A549 (cell line): ENCODE measurements at regions not wholly inside any gene's neighbourhood (a gene's known extent, or its start where the extent isn't known, plus 50 kb on each side); places are given as distances from the start of the nearest gene placed in this dataset.

ENCODE experiments used
- ATAC-seq, 2 experiments: fragments of 200-7000 bp in 1 of 2; fragments of >200 bp in 1 of 2; cut with Nextera tagmentation in 1 of 2; cut with Tn5 transposase in 1 of 2; 3 replicates each; pipeline versions ENCODE4 v1.8.0 to v1.9.1; 2018 to 2020; ENCODE audit warnings: mild to moderate bottlenecking in 1 of 2, moderate library complexity in 1 of 2
- CTCF ChIA-PET: fragments of 300-600 bp; sonication (Branson Sonifier 250); formaldehyde crosslinking; extraction: SDS; loops from one replicate; lab custom pipeline; 2021; ENCODE audit warnings: antibody characterized with exemption, inconsistent platforms; lab: Yijun Ruan, JAX
- POLR2A ChIA-PET: fragments of 350-600 bp; formaldehyde crosslinking; extraction: SDS; loops from one replicate; lab custom pipeline; 2021; ENCODE audit warnings: antibody characterized with exemption, inconsistent platforms; lab: Yijun Ruan, JAX
- DNase-seq, 2 experiments: peaks; one replicate each; pipeline versions ENCODE4 v3.0.0 to v3.0.0-alpha.2; 2011 to 2016; ENCODE audit warnings: low read depth in 1 of 2, low spot score in 1 of 2
- FAIRE-seq: peaks from 2 replicates; lab custom pipeline; 2011; peaks lifted over from hg19 to GRCh38; lab: Jason Lieb, UNC
- H3K27ac ChIP-seq, 2 experiments: fragments of >200 bp; sonication (Bioruptor Twin); formaldehyde crosslinking; 3 replicates each; pipeline ENCODE4 v1.5.1; 2016 to 2017
- H3K4me1 ChIP-seq: fragments of >200 bp; sonication (Bioruptor Twin); formaldehyde crosslinking; 3 replicates; pipeline ENCODE4 v1.6.1; 2016
- H3K4me2 ChIP-seq: fragments of >200 bp; sonication (Bioruptor Twin); formaldehyde crosslinking; 3 replicates; pipeline ENCODE4 v1.6.1; 2016
- H3K4me3 ChIP-seq: fragments of >200 bp; sonication (Bioruptor Twin); formaldehyde crosslinking; 3 replicates; pipeline ENCODE4 v1.5.1; 2016
- H3K9me3 ChIP-seq: fragments of >200 bp; sonication (Bioruptor Twin); formaldehyde crosslinking; 3 replicates; pipeline ENCODE4 v1.6.1; 2016
- CHD2 ChIP-seq: fragments of 150-350 bp; IDR thresholded peaks from 2 replicates; pipeline ENCODE4 v1.6.1; 2014; ENCODE audit warnings: low read length; ENCODE audit not compliant: partially characterized antibody
- CHD4 ChIP-seq: fragments of 200-600 bp; sonication (generic); IDR thresholded peaks from 2 replicates; pipeline ENCODE4 v1.6.1; 2016; ENCODE audit warnings: antibody characterized with exemption, mild to moderate bottlenecking, borderline replicate concordance
- EHF ChIP-seq: fragments of 250-450 bp; sonication (Bioruptor Pico); IDR thresholded peaks from 2 replicates; pipeline ENCODE4 v1.5.0; 2020; ENCODE audit warnings: mild to moderate bottlenecking
- FOSB ChIP-seq: fragments of 250-450 bp; sonication (Bioruptor Pico); IDR thresholded peaks from 2 replicates; pipeline ENCODE4 v1.5.0; 2020; ENCODE audit warnings: mild to moderate bottlenecking, moderate library complexity
- FOXS1 ChIP-seq: fragments of 250-450 bp; sonication (Bioruptor Pico); IDR thresholded peaks from 2 replicates; pipeline ENCODE4 v1.5.0; 2020; ENCODE audit warnings: mild to moderate bottlenecking, moderate library complexity
- HDAC2 ChIP-seq: fragments of 200-600 bp; sonication (generic); IDR thresholded peaks from 2 replicates; pipeline ENCODE4 v1.6.1; 2016
- HEYL ChIP-seq: fragments of 250-450 bp; sonication (Bioruptor Pico); IDR thresholded peaks from 2 replicates; pipeline ENCODE4 v1.8.0; 2021; ENCODE audit warnings: mild to moderate bottlenecking, moderate library complexity
- HOXA7 ChIP-seq: fragments of 250-450 bp; sonication (Bioruptor Pico); IDR thresholded peaks from 2 replicates; pipeline ENCODE4 v1.5.0; 2020; ENCODE audit warnings: mild to moderate bottlenecking, moderate library complexity
- HOXB13 ChIP-seq: fragments of 250-450 bp; sonication (Bioruptor Pico); IDR thresholded peaks from 2 replicates; pipeline ENCODE4 v1.5.0; 2020; ENCODE audit warnings: low read depth, mild to moderate bottlenecking, moderate library complexity
- HOXB5 ChIP-seq: fragments of 250-450 bp; sonication (Bioruptor Pico); IDR thresholded peaks from 2 replicates; pipeline ENCODE4 v1.5.0; 2020; ENCODE audit warnings: mild to moderate bottlenecking, moderate library complexity
- KDM5A ChIP-seq: fragments of 200-600 bp; sonication (generic); IDR thresholded peaks from 2 replicates; pipeline ENCODE4 v1.6.1; 2016; ENCODE audit warnings: antibody characterized with exemption, mild to moderate bottlenecking
- NR3C1 ChIP-seq: fragments of >200 bp; sonication (Bioruptor Twin); formaldehyde crosslinking; IDR thresholded peaks from 3 replicates; pipeline ENCODE4 v1.6.1; 2017
- PHF8 ChIP-seq: fragments of 200-600 bp; sonication (generic); IDR thresholded peaks from 2 replicates; pipeline ENCODE4 v1.6.1; 2016; ENCODE audit warnings: low read depth, mild to moderate bottlenecking, antibody characterized with exemption, moderate library complexity, borderline replicate concordance
- POLR2A ChIP-seq: IDR thresholded peaks from 2 replicates; pipeline ENCODE4 v1.6.1; 2012; ENCODE audit warnings: mild to moderate bottlenecking, low read length
- POLR2AphosphoS2 ChIP-seq: conservative IDR thresholded peaks from 2 replicates; pipeline ENCODE4 v1.6.1; 2012; ENCODE audit warnings: low read length, improper control_type of control experiment, inconsistent platforms
- RNF2 ChIP-seq: fragments of 200-600 bp; sonication (generic); IDR thresholded peaks from 2 replicates; pipeline ENCODE4 v1.6.1; 2016; ENCODE audit warnings: low read depth, mild to moderate bottlenecking, antibody characterized with exemption, moderate library complexity, borderline replicate concordance
- SMC3 ChIP-seq: fragments of >200 bp; sonication (Bioruptor Twin); formaldehyde crosslinking; IDR thresholded peaks from 3 replicates; pipeline ENCODE4 v1.6.1; 2018; ENCODE audit warnings: inconsistent platforms
- ZFP36 ChIP-seq: fragments of 450-650 bp; IDR thresholded peaks from 2 replicates; pipeline ENCODE4 v1.6.1; 2014; ENCODE audit warnings: borderline replicate concordance; ENCODE audit not compliant: partially characterized antibody
- ZSCAN20 ChIP-seq: fragments of 250-450 bp; sonication (Bioruptor Pico); IDR thresholded peaks from 2 replicates; pipeline ENCODE4 v1.8.0; 2022; ENCODE audit warnings: mild to moderate bottlenecking, moderate library complexity
- WGBS: methylation state at CpG from one replicate; pipeline ENCODE4 v1.1.6; 2017; ENCODE audit errors: missing lambda C conversion rate; 5-methylcytosine and 5-hydroxymethylcytosine counted together
- TF ChIP-seq, protein P1 (sequence below): fragments of 250-450 bp; sonication (Bioruptor Pico); IDR thresholded peaks from 2 replicates; pipeline ENCODE4 v1.5.0; 2021; ENCODE audit warnings: mild to moderate bottlenecking, moderate library complexity, borderline replicate concordance
- TF ChIP-seq, protein P2 (sequence below): fragments of >200 bp; sonication (Bioruptor Twin); formaldehyde crosslinking; IDR thresholded peaks from 2 replicates; pipeline ENCODE4 v1.6.1; 2016
- TF ChIP-seq, protein P3 (sequence below): fragments of 450-650 bp; IDR thresholded peaks from 2 replicates; pipeline ENCODE4 v1.6.1; 2014; ENCODE audit warnings: antibody characterized with exemption
- TF ChIP-seq, protein P4 (sequence below): IDR thresholded peaks from 2 replicates; pipeline ENCODE4 v1.6.1; 2012
- TF ChIP-seq, protein P5 (sequence below): fragments of 250-450 bp; sonication (Bioruptor Pico); IDR thresholded peaks from 2 replicates; pipeline ENCODE4 v1.5.0; 2020; ENCODE audit warnings: low read depth, mild to moderate bottlenecking, moderate library complexity
- TF ChIP-seq, protein P6 (sequence below): fragments of >200 bp; sonication (Bioruptor Twin); formaldehyde crosslinking; IDR thresholded peaks from 3 replicates; pipeline ENCODE4 v1.5.1; 2016

DNA sequence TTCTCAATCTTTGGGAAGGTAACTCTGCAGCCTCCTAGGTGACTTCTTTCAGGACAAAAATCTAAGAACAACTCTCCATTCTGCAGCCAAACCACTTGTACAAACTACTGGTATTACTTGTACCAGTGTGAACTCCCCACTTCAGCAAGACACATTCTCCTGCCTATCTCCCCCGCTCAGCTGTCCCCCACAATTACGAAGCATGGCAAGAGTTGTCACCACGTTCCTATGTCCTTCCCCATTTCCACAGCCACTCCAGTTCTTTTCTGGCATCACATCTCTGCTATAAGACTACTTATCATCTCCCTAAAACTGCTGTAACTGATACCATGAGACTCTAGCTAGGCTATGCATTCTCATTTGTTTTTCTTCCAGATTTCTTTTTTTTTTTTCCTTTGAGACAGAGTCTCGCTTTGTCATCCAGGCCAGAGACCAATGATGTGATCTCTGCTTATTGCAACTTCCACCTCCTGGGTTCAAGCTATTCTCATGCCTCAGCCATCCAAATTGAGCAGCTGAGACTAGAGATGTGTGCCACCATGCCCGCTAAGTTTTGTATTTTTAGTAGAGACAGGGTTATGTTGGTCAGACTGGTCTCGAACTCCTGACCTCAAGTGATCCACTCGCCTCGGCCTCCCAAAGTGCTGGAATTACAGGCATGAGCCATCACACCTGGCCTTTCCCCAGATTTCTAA lies 71.9 kb upstream of the CDON start:
- ATAC-seq (no peak), FAIRE-seq (no peak), DNase-seq (no peak)
- no peak overlapping the region for H3K4me3 ChIP-seq
- POLR2A ChIA-PET = no interaction called here
- H3K27ac ChIP-seq = no peak overlapping the region
- no peak for TF ChIP-seq HDAC2
- no peak for TF ChIP-seq HOXA7 (CRISPR knock-in tag)
- TF ChIP-seq EHF (CRISPR knock-in tag) = no peak
- TF ChIP-seq CHD2 = no peak
- no peak for TF ChIP-seq POLR2AphosphoS2
- no peak for TF ChIP-seq POLR2A
- TF ChIP-seq, protein P1, sequence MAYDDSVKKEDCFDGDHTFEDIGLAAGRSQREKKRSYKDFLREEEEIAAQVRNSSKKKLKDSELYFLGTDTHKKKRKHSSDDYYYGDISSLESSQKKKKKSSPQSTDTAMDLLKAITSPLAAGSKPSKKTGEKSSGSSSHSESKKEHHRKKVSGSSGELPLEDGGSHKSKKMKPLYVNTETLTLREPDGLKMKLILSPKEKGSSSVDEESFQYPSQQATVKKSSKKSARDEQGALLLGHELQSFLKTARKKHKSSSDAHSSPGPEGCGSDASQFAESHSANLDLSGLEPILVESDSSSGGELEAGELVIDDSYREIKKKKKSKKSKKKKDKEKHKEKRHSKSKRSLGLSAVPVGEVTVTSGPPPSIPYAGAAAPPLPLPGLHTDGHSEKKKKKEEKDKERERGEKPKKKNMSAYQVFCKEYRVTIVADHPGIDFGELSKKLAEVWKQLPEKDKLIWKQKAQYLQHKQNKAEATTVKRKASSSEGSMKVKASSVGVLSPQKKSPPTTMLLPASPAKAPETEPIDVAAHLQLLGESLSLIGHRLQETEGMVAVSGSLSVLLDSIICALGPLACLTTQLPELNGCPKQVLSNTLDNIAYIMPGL (CRISPR knock-in tag) = no peak
- TF ChIP-seq, protein P2, sequence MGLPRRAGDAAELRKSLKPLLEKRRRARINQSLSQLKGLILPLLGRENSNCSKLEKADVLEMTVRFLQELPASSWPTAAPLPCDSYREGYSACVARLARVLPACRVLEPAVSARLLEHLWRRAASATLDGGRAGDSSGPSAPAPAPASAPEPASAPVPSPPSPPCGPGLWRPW = no peak
- TF ChIP-seq HOXB5 = no peak
- TF ChIP-seq ZSCAN20 (CRISPR knock-in tag) = no peak
- no peak for TF ChIP-seq RNF2
- no peak for TF ChIP-seq PHF8
- TF ChIP-seq, protein P3, sequence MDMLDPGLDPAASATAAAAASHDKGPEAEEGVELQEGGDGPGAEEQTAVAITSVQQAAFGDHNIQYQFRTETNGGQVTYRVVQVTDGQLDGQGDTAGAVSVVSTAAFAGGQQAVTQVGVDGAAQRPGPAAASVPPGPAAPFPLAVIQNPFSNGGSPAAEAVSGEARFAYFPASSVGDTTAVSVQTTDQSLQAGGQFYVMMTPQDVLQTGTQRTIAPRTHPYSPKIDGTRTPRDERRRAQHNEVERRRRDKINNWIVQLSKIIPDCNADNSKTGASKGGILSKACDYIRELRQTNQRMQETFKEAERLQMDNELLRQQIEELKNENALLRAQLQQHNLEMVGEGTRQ = no peak
- no peak overlapping the region for H3K4me2 ChIP-seq
- no peaks in the 10 kb centered on the region for H3K9me3 ChIP-seq
- CTCF ChIA-PET = interaction anchor here (0.7 to 1.3 kb wide), 2 partner anchors 10 to 76 kb away, joined by 3 to 4 read pairs; no protein-coding TSS in a partner anchor
- WGBS = 74% methylated on average over 7 of the region's 8 CpGs
- peaks cover 11% of the 10 kb centered on the region for H3K4me1 ChIP-seq

DNA sequence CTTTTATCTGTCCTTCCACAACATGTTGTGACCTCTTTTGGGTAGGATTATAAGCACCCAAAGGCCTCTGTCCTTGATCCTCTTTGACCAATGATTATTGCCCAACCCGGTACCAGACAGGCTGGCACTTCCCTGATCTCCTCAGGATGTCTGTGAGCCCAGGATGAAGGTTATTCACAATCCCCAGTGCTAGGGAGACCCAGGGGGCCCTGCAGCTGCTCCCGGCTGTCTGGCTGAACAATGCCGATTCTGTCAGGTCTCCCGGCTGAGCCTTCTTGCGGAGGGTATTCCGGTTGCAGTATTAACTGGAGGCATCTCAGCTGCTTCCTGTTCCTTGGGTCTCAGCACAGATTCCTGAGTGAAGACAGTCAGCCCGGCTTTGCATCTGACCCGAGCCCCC lies 71.2 kb upstream of the CDON start:
- ATAC-seq = no peak
- H3K4me2 ChIP-seq = no peak overlapping the region
- WGBS = 90% methylated on average over 2 of the region's 8 CpGs
- peaks cover 11% of the 10 kb centered on the region for H3K4me1 ChIP-seq
- H3K4me3 ChIP-seq = no peak overlapping the region
- FAIRE-seq = no peak
- H3K27ac ChIP-seq = no peak overlapping the region
- TF ChIP-seq, protein P4, sequence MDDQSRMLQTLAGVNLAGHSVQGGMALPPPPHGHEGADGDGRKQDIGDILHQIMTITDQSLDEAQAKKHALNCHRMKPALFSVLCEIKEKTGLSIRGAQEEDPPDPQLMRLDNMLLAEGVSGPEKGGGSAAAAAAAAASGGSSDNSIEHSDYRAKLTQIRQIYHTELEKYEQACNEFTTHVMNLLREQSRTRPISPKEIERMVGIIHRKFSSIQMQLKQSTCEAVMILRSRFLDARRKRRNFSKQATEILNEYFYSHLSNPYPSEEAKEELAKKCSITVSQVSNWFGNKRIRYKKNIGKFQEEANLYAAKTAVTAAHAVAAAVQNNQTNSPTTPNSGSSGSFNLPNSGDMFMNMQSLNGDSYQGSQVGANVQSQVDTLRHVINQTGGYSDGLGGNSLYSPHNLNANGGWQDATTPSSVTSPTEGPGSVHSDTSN = no peak
- TF ChIP-seq FOXS1 (CRISPR knock-in tag) (no peak), NR3C1 (no peak), CHD2 (no peak), POLR2AphosphoS2 (no peak), FOSB (CRISPR knock-in tag) (no peak), CHD4 (no peak), ZFP36 (no peak), HEYL (CRISPR knock-in tag) (no peak), SMC3 (no peak), KDM5A (no peak), HOXB13 (no peak), POLR2A (no peak)
- TF ChIP-seq, protein P5, sequence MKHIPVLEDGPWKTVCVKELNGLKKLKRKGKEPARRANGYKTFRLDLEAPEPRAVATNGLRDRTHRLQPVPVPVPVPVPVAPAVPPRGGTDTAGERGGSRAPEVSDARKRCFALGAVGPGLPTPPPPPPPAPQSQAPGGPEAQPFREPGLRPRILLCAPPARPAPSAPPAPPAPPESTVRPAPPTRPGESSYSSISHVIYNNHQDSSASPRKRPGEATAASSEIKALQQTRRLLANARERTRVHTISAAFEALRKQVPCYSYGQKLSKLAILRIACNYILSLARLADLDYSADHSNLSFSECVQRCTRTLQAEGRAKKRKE (CRISPR knock-in tag) = no peak
- TF ChIP-seq, protein P6, sequence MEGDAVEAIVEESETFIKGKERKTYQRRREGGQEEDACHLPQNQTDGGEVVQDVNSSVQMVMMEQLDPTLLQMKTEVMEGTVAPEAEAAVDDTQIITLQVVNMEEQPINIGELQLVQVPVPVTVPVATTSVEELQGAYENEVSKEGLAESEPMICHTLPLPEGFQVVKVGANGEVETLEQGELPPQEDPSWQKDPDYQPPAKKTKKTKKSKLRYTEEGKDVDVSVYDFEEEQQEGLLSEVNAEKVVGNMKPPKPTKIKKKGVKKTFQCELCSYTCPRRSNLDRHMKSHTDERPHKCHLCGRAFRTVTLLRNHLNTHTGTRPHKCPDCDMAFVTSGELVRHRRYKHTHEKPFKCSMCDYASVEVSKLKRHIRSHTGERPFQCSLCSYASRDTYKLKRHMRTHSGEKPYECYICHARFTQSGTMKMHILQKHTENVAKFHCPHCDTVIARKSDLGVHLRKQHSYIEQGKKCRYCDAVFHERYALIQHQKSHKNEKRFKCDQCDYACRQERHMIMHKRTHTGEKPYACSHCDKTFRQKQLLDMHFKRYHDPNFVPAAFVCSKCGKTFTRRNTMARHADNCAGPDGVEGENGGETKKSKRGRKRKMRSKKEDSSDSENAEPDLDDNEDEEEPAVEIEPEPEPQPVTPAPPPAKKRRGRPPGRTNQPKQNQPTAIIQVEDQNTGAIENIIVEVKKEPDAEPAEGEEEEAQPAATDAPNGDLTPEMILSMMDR = no peak
- CTCF ChIA-PET = interaction anchor here (0.7 to 1.3 kb wide), 4 partner anchors 9 to 192 kb away, joined by 3 to 4 read pairs (median 4); no protein-coding TSS in a partner anchor
- POLR2A ChIA-PET = no interaction called here
- H3K9me3 ChIP-seq = no peaks in the 10 kb centered on the region
- no peak for DNase-seq
